Colonic mucosa (tissue), 4 donors: ENCODE measurements at regions not wholly inside any gene's neighbourhood (a gene's known extent, or its start where the extent isn't known, plus 50 kb on each side); places are given as distances from the start of the nearest gene placed in this dataset.

Source experiments
- DNase-seq: peaks from one replicate; pipeline ENCODE4 v3.0.0-alpha.2; 2020
- H3K27ac ChIP-seq: fragments of 200-600 bp; one replicate; pipeline ENCODE4 v1.8.0; 2021
- H3K27me3 ChIP-seq: fragments of 200-600 bp; one replicate; pipeline ENCODE4 v1.8.0; 2021
- H3K36me3 ChIP-seq: fragments of 200-600 bp; one replicate; pipeline ENCODE4 v1.8.0; 2021
- H3K4me1 ChIP-seq: fragments of 200-600 bp; one replicate; pipeline ENCODE4 v1.8.0; 2021; ENCODE audit warnings: mild to moderate bottlenecking
- H3K4me3 ChIP-seq: fragments of 200-600 bp; one replicate; pipeline ENCODE4 v1.8.0; 2021
- H3K9ac ChIP-seq, 2 donors: one replicate each; pipeline ENCODE4 v1.7.0; 2013; ENCODE audit warnings: control low read depth in 2 of 2, low read depth in 2 of 2, low read length in 2 of 2
- H3K9me3 ChIP-seq: fragments of 200-600 bp; one replicate; pipeline ENCODE4 v1.8.0; 2021
- CTCF ChIP-seq: fragments of 200-600 bp; IDR thresholded peaks from one replicate; pipeline ENCODE4 v1.8.0; 2022; ENCODE audit warnings: antibody characterized with exemption, mild to moderate bottlenecking
- intact Hi-C: fragments of 100-400 bp; cut with DNase I; formaldehyde crosslinking; loops from one replicate; pipeline ENCODE4 v1.14.1; 2022
- donor health status: healthy.
- donor health status: DM: no; HTN: no; CAD: no.
- donor health status: DM: no; HTN: no; CAD: no.

- no peak for TF ChIP-seq CTCF
- no peak overlapping the region for H3K27ac ChIP-seq
- H3K4me3 ChIP-seq: no peak overlapping the region
- H3K9me3 ChIP-seq: no peaks in the 10 kb centered on the region
- intact Hi-C loops: no loop called here
- no peak overlapping the region for H3K9ac ChIP-seq
- H3K4me1 ChIP-seq: no peaks in the 10 kb centered on the region
- no peaks in the 10 kb centered on the region for H3K36me3 ChIP-seq
- no peak for DNase-seq
- H3K27me3 ChIP-seq: no peaks in the 10 kb centered on the region
Measured at GRCh38 chr1:58993403-58993802, 209.6 kb upstream of the JUN start.

DNA sequence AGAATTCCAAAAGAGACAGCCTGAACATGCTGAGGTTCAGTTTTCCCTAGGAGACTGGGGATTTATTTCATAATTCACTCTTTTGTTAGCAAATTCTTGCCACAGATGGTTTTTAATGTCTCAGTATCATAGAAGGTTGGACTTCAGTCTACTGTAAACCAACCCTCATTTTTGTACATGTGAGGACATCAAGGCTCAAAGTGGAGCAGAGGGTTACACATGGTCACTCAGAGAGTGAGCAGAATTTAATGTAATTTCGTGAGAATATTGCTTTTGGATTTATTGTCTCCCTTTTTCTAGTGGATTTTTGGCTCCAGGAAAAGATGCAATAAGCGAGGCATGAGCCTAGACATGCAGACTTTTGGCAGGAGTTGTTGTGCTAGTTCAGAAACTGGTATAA, 210.8 kb upstream of the JUN start:
- no peaks in the 10 kb centered on the region for H3K27me3 ChIP-seq
- intact Hi-C loops: no loop called here
- H3K36me3 ChIP-seq: no peaks in the 10 kb centered on the region
- no peak for DNase-seq
- H3K9ac ChIP-seq: no peak overlapping the region
- H3K4me3 ChIP-seq: no peak overlapping the region
- no peak for TF ChIP-seq CTCF
- no peaks in the 10 kb centered on the region for H3K9me3 ChIP-seq
- H3K27ac ChIP-seq: no peak overlapping the region
- no peaks in the 10 kb centered on the region for H3K4me1 ChIP-seq

- no peaks in the 10 kb centered on the region for H3K27me3 ChIP-seq
- H3K27ac ChIP-seq: no peak overlapping the region
- H3K36me3 ChIP-seq: no peaks in the 10 kb centered on the region
- no peak overlapping the region for H3K4me3 ChIP-seq
- H3K9ac ChIP-seq: no peak overlapping the region
- intact Hi-C loops: no loop called here
- H3K9me3 ChIP-seq: no peaks in the 10 kb centered on the region
- H3K4me1 ChIP-seq: no peaks in the 10 kb centered on the region
- no peak for DNase-seq
- no peak for TF ChIP-seq CTCF
Measured at GRCh38 chr1:58996341-58997059, 212.7 kb upstream of the JUN start.

- H3K4me1 ChIP-seq: no peaks in the 10 kb centered on the region
- H3K36me3 ChIP-seq: no peaks in the 10 kb centered on the region
- DNase-seq: no peak
- H3K9ac ChIP-seq: no peak overlapping the region
- H3K27me3 ChIP-seq: no peaks in the 10 kb centered on the region
- no peak overlapping the region for H3K4me3 ChIP-seq
- intact Hi-C loops: no loop called here
- no peak for TF ChIP-seq CTCF
- no peak overlapping the region for H3K27ac ChIP-seq
- no peaks in the 10 kb centered on the region for H3K9me3 ChIP-seq
Measured at GRCh38 chr1:58997060-58997411, 213.2 kb upstream of the JUN start.

DNA sequence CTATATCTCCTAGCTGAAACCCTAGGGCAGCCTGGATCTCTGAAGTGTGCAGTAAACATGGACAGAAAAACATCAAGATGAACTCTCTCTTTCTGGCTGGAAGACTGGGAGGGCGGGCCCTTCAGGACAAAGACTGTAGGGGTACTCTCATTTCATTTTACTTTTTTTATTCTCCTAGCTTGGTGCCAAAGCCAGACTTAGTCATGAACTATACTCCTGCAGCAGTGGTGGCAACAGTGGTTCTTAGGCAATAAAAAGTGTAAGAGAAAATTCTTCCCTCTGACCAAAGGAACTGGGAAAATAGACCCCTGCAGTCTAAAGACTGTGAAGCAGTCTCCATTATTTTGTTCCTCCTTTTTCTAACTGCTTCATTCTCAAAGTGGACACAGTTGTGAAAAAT, 213.8 kb upstream of the JUN start:
- no peak for DNase-seq
- Histone ChIP-seq H3K4me3 (no peak overlapping the region), H3K27me3 (no peaks in the 10 kb centered on the region), H3K9ac (no peak overlapping the region), H3K9me3 (no peaks in the 10 kb centered on the region), H3K4me1 (no peaks in the 10 kb centered on the region), H3K27ac (no peak overlapping the region), H3K36me3 (no peaks in the 10 kb centered on the region)
- intact Hi-C loops: no loop called here
- TF ChIP-seq CTCF: no peak
